ENCODE measurements at regions not wholly inside any gene's neighbourhood (a gene's known extent, or its start where the extent isn't known, plus 50 kb on each side); places are given as distances from the start of the nearest gene placed in this dataset.

DNA sequence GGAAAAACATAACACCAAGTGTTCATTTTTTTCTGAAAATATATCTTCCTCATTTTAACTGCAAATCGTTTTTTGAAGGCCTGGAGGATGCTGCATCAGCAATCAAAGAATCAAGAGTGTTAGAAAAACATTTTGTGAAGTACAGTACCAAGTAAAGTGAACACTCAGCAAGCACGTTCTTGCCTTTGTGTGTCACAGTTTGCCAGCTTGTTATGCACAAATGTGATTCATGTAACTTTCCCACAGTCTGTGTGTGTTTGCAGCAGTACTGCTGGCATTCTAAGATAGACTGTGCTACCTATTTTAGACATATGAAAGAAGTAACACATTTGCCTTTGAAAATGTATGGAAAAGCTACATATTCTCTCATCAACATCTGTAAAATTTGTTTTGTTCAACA lies 1617.7 kb downstream of the RPA4 start:
- TF ChIP-seq, protein P1, sequence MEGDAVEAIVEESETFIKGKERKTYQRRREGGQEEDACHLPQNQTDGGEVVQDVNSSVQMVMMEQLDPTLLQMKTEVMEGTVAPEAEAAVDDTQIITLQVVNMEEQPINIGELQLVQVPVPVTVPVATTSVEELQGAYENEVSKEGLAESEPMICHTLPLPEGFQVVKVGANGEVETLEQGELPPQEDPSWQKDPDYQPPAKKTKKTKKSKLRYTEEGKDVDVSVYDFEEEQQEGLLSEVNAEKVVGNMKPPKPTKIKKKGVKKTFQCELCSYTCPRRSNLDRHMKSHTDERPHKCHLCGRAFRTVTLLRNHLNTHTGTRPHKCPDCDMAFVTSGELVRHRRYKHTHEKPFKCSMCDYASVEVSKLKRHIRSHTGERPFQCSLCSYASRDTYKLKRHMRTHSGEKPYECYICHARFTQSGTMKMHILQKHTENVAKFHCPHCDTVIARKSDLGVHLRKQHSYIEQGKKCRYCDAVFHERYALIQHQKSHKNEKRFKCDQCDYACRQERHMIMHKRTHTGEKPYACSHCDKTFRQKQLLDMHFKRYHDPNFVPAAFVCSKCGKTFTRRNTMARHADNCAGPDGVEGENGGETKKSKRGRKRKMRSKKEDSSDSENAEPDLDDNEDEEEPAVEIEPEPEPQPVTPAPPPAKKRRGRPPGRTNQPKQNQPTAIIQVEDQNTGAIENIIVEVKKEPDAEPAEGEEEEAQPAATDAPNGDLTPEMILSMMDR (IDR thresholded peaks at IDR 0.05; ENCODE audit: partially characterized antibody, unreplicated experiment): no peak
- H3K9me3 Mint-ChIP-seq (ENCODE audit: unreplicated experiment): no peaks in the 10 kb centered on the region
- DNase-seq: no peak
- H3K27ac Mint-ChIP-seq (ENCODE audit: unreplicated experiment): no peak overlapping the region
- no peaks in the 10 kb centered on the region for H3K36me3 Mint-ChIP-seq (ENCODE audit: unreplicated experiment)
- no peaks in the 10 kb centered on the region for H3K27me3 Mint-ChIP-seq (ENCODE audit: unreplicated experiment)
- H3K4me3 Mint-ChIP-seq (ENCODE audit: unreplicated experiment): no peak overlapping the region
- no peaks in the 10 kb centered on the region for H3K4me1 Mint-ChIP-seq (ENCODE audit: low read depth, unreplicated experiment)

DNA sequence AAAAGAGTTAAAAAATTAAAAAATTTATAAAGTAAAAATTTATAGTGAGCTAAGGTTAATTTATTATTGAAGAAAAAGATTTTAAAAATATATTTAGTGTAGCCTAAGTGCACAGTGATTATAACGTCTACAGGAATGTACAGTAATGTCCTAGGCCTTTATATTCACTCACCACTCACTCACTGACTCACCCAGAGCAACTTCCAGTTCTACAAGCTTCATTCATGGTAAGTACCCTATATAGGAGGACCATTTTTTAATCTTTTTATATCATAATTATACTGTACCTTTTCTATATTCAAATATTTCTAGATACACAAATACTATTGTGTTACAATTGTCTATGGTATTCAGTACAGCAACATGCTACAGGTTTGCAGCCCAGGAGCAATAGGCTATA lies 1623.2 kb downstream of the RPA4 start:
- H3K27ac Mint-ChIP-seq (ENCODE audit: unreplicated experiment): no peak overlapping the region
- TF ChIP-seq, protein P1 (IDR thresholded peaks at IDR 0.05; ENCODE audit: partially characterized antibody, unreplicated experiment): no peak
- no peaks in the 10 kb centered on the region for H3K4me1 Mint-ChIP-seq (ENCODE audit: low read depth, unreplicated experiment)
- DNase-seq: no peak
- no peak overlapping the region for H3K4me3 Mint-ChIP-seq (ENCODE audit: unreplicated experiment)
- no peaks in the 10 kb centered on the region for H3K9me3 Mint-ChIP-seq (ENCODE audit: unreplicated experiment)
- no peaks in the 10 kb centered on the region for H3K36me3 Mint-ChIP-seq (ENCODE audit: unreplicated experiment)
- H3K27me3 Mint-ChIP-seq (ENCODE audit: unreplicated experiment): no peaks in the 10 kb centered on the region

DNA sequence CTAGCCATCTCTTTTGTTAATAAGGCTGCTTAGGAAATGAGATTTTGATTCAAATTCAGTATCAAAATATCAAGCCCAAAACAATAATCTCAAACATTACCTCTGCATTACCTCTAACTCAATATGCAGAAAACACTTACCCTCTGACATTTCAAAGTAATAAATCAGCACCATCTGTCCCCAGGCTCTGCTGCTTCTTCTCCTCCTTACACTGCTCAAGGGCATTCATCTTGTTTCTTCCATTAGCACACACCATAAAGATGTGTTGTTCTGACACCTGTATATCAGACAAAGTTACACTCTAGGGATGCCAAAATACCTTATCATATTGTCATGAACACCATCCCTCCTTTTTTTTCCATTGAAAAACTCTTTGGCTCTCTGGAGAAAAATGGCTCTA lies 1630.3 kb downstream of the RPA4 start:
- no peak overlapping the region for H3K4me3 Mint-ChIP-seq (ENCODE audit: unreplicated experiment)
- H3K36me3 Mint-ChIP-seq (ENCODE audit: unreplicated experiment): no peaks in the 10 kb centered on the region
- H3K27ac Mint-ChIP-seq (ENCODE audit: unreplicated experiment): no peak overlapping the region
- no peaks in the 10 kb centered on the region for H3K27me3 Mint-ChIP-seq (ENCODE audit: unreplicated experiment)
- no peak for DNase-seq
- TF ChIP-seq, protein P1 (IDR thresholded peaks at IDR 0.05; ENCODE audit: partially characterized antibody, unreplicated experiment): no peak
- H3K4me1 Mint-ChIP-seq (ENCODE audit: low read depth, unreplicated experiment): peaks cover 2% of the 10 kb centered on the region
- H3K9me3 Mint-ChIP-seq (ENCODE audit: unreplicated experiment): no peaks in the 10 kb centered on the region

DNA sequence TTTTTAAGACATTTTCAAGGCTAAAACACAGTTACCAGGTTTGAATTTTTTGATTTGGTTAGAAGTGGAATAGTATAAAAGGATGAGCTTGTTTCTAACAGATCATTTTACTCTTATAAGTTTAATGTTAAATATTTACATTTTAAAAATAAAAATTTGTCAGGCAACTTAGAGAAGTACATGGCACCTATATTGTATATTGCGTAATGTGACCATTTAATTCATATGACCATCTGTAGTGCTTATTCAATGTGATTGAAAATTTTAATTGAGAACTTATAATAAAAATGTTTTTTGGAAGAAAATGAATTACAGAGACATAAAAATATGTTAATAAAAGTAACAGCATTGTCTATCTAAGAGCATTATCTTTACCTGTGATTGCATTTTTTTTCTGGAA lies 1632.4 kb downstream of the RPA4 start:
- TF ChIP-seq, protein P1 (IDR thresholded peaks at IDR 0.05; ENCODE audit: partially characterized antibody, unreplicated experiment): no peak
- no peaks in the 10 kb centered on the region for H3K9me3 Mint-ChIP-seq (ENCODE audit: unreplicated experiment)
- no peak for DNase-seq
- peaks cover 2% of the 10 kb centered on the region for H3K4me1 Mint-ChIP-seq (ENCODE audit: low read depth, unreplicated experiment)
- H3K27me3 Mint-ChIP-seq (ENCODE audit: unreplicated experiment): no peaks in the 10 kb centered on the region
- H3K27ac Mint-ChIP-seq (ENCODE audit: unreplicated experiment): no peak overlapping the region
- H3K4me3 Mint-ChIP-seq (ENCODE audit: unreplicated experiment): no peak overlapping the region
- H3K36me3 Mint-ChIP-seq (ENCODE audit: unreplicated experiment): no peaks in the 10 kb centered on the region

DNA sequence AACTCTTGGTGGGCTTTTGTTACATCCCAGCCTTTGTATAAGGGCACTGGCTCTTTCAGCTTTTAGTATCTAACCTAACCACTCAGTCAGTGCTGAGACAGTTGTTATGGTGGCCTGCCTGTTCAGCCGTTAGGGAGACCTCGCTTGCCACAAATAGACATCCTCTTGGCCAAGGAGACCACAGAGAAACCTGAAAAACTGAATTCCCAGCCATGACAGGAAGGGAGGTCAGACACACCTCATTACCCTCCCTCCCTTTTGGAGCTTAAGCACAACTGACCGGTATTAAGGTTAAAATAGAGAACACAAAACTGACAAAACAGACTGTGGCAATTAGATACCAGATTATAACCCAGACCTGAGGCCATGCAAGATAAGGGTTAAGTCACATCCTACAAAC lies 1639.3 kb downstream of the RPA4 start:
- DNase-seq: no peak
- H3K9me3 Mint-ChIP-seq (ENCODE audit: unreplicated experiment): peaks cover 1% of the 10 kb centered on the region
- H3K36me3 Mint-ChIP-seq (ENCODE audit: unreplicated experiment): no peaks in the 10 kb centered on the region
- H3K4me3 Mint-ChIP-seq (ENCODE audit: unreplicated experiment): no peak overlapping the region
- TF ChIP-seq, protein P1 (IDR thresholded peaks at IDR 0.05; ENCODE audit: partially characterized antibody, unreplicated experiment): no peak
- H3K27ac Mint-ChIP-seq (ENCODE audit: unreplicated experiment): no peak overlapping the region
- no peaks in the 10 kb centered on the region for H3K4me1 Mint-ChIP-seq (ENCODE audit: low read depth, unreplicated experiment)
- H3K27me3 Mint-ChIP-seq (ENCODE audit: unreplicated experiment): no peaks in the 10 kb centered on the region

Data from glutamatergic neuron (in vitro differentiated cells).